ENCODE measurements at regions not wholly inside any gene's neighbourhood (a gene's known extent, or its start where the extent isn't known, plus 50 kb on each side); places are given as distances from the start of the nearest gene placed in this dataset.
"Not testable (repeated sequence)": the region's sequence is repeated elsewhere in the genome, so short reads cannot be mapped to it uniquely, and the experiment has no call there.

DNA sequence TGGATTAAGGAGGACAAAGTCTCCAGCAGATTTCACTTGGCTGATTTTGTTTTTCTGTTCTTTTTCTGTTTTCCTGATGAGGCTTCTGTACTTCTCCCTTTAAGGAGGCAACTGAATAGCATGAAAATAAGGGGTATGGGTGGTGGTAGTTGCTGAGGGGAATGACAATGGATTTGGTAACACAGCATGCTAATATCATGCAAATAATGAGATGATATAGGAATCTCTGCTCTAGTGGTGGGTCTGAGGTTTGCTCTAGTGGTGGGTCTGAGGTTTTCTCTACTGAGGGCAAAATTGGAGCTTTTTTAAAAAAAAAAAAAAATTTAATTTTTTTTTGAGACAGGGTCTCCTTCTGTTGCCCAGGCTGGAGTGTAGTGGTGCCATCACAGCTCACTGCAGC is 139.7 kb downstream of the C9orf152 start:
- no peak for DNase-seq

DNA sequence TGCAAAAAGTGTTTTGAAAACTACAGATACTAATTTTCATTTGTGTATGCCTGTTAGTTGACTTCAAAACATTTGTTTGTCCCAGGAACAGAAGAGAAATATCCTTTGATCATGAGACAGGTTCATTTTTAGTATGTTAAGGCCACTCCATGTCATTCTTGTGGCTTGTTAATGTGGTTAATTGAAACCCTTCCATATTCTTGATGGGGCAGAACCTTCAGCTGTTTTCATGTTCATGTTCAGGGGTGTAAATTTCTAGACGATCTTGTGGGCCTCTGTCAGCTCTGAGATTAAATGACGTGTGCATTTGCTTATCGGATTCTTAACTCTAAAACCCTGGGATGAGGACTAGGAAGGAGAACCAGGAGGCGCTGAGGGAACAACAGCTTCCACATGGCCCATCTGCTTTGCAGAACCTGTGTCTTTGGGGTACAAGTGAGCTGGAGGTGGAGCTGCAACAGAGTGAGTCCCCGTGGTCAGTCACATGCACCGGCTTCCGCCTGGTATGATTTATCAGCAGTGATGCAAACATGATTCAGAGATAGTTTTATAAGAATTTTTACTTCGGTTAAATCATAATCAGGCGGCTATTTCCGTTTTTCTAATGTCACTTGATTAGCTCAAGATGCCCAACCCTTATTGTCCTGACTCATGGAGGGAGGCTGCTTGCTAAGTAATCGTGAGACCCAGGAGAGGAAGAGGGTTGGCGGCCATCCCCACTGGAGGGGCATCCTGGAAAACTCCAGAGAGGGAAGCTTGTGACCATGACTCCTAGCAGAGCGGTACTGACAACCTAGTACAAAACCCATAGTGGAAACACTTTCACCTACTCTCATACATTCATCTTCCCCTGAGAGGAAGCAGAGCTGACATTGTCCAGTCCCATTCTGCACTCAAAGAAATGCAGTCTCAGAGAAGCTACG is 138.4 kb downstream of the C9orf152 start:
- DNase-seq = no peak

DNA sequence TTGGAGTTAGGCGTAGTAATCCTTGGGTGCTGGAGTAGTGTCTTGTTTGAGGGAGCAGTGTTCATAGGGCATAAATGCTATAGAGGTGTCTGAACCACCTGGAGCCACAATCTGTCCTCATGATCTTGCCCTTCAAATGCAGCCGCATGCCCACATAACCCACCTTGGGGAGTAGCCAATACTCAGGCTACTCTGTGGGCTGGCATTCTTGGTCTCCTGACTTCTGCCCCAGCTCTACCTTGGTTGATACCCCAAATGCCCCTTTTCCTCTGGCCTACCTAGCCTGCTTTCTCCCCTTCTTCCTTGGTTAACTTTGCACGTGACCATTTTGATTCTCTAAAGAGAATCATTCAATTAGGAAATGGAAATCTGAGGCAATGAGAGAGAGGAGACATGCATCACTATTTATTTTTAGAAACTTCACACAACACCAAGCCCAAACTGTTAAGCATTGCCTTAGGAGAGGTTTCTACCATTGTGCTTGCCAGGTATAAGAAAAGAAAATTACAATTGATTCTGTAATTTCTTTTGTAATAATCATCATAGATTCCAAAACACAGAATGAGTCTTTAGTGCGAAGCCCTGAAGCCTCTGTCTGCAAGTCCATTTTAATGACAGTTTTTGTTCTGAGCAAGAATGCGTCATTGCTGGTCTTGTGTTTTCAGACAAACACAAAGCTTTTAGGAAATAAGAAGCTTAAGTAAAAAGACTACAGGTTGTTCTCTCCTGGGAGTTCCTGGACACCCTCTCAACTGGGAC is 135.2 kb downstream of the C9orf152 start:
- no peak for DNase-seq

DNA sequence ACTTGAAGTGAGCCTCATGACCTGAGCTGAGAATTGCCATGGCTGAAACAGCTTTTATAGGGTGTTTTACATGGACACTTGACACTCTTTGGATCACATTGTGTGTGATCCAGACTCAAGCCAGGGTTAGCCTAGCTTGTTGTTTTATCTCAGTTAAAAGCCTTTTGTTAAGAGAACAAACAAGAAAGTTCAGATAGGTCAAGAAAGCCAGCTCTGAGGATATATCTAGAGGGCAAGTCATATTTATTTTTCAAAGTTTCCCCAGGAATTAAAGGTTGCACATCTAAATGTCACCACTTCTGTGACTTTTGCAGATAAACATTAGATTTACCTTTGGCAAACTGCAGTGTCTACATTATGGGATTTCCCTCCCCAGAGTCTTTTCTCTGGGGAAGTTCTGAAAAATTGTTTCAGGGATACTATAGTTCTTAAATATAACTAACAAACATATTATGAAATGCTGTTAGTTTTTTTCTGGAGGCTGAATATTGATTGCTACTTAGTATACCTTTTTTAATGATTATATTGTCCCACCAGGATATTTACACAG is 134.5 kb downstream of the C9orf152 start:
- DNase-seq = no peak

DNA sequence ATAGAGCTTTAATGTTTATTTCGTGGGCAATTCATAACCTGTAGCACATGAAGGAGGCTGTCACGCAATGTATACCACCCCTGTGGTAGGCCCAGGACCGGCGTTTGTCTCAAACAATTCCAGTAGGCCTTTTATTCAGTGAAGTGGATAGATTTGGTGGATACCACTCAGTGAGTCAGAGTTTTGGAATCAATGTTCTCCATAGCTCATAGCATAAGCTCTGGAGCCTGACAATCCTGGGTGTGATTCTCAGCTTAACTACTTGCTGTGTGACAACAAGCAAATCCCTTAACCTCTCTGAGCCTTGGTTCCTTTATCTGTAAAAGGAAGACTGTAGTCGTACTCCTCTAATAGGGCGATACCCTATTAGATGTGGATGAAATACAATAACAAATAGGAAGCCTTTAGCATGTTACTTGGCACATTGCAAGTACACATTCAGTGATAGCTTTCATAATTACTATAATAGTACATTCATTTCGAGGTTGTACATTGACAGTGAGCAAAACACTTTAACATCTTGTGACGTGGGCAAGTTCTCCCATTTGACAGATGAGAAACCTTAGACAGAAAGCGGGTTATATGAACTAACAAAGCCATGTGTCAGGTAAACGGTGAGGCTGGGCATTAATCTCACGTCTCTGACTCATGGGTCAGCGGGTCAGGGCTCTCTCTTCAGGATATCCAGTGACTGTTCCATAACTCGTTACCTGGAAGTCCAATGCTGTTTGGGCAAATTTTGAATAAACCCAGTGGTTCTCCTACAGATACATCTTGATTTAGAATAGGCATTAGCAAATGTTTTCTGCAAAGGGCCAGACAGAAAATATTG is 130.8 kb downstream of the C9orf152 start:
- DNase-seq = no peak

DNA sequence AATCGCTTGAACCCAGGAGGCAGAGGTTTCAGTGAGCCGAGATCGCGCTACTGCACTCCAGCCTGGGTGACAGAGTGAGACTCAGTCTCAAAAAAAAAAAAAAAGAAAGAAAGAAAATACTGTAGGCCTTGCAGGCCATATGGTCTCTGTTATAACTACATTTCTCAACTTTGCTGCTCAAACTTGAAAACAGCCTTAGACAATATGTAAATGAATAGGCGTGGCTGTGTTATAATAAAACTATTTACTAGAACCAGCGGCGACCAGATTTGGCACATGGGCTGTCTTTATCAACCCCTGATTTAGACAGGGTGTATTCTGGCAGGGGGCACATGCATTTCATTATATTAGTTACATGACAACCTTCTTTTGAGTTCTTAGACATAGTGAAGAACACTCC is 130.0 kb downstream of the C9orf152 start:
- no peak for DNase-seq

DNA sequence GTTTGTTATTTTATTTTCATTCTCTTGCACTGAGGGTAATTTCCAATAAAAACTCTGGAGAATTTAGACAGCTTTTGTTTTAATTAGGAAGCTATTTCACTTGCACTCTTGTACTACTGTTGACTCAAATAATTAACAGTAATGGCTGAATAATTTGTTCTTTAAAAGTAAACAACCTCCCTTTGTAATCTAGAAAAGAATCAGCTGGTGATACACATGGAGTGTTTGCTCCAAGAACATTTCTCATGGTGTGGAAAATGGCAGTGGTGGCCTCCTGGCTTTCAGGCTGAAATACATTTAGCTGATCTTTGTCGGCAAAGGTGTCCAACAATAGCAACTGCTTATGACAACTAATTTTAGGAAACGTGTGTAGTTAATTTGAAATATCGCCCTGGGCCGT is 129.4 kb downstream of the C9orf152 start:
- no peak for DNase-seq

DNA sequence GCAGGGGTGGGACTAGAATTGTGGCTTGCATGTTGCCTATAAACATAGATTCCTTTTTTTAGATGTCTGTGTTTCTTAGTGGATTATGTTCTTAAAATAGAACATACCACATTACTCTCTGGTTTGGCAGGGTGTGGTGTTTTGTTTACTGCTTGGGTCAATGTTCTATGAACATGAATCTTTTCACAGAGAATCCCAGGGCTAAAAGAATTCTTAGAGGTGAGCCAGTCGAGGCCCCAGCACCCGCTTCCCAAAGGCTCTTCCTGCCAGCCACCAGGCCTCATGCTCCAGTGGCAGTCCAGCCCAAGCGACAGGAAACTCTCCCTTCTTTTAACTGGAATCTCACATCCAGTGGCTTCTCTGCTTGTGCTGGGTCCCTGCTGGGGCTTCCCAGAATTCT is 126.6 kb downstream of the C9orf152 start:
- DNase-seq = no peak

DNA sequence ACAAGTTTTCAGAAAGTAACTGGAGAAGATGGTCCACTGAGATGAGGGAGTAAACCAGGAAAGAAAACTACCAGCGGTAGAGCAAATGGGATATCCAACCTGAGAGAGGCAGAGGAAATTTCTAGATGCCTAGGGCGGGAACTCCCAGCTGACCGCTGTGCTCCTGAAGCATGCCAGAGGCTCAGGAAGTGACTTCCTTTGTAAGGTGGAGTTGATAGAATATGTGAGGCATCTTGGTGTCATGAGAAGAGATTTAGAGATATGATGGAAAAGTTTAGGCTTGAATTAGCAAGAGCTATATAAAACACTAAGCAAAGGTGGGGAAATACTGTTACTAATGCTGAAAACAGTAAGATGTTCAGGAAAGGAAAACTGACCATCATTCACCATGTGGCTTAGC is 124.1 kb downstream of the C9orf152 start:
- DNase-seq = no peak

DNA sequence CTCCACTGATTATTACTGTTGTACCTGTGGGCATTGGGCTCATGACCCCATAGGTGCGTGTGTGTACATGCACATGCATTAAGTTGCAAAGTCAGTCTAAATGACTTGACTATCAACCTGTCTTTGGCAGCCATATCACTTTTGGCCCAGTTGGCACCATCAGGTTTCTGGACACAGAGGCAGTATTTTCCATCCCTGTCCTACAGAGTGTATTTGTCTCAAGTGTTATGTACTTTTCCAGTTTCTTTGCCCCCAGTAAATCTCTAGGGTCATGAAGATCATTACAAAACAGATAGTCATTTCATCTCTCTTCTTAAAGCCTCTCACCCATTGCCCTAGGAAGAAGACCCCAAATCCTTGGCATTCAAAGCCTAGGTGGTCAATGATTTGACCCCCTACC is 121.4 kb downstream of the C9orf152 start:
- DNase-seq = no peak

DNA sequence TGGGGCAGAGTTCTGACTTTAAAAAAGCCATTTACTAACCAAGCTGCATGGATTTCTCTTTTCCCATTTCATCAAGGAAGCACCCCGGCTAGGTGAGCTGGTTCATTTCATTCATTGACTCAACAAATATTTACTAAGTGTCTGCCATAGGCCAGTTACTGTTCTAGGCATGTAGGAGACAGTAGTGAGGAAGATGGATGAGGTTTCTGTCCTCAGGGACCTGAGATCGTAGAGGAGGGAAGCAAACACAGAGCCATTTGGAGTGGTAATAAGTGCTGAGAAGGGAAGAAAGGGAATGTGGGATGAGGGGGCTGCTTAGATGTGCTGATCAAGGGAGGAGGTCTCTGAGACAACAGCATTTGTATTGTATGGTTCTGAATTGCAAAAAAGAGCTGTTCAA is 120.4 kb downstream of the C9orf152 start:
- no peak for DNase-seq

DNA sequence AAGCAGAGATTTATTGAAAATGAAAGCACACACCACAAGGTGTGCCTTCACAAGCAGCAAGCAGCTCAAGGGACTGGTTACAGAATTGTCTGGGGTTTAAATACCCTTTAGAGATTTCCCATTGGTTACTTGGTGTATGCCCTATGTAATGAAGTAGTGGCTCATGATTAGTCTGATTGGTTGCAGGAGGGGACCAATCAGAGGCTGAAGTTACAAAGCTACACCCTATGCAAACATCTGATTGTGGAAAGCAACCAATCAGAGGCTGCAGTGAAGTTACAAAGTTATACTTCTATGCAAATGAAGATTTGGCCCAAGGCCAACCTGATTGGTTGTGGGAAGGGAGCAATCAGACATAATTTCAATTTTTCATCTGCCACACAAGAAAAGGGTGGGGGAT is 119.9 kb downstream of the C9orf152 start:
- DNase-seq = no peak

DNA sequence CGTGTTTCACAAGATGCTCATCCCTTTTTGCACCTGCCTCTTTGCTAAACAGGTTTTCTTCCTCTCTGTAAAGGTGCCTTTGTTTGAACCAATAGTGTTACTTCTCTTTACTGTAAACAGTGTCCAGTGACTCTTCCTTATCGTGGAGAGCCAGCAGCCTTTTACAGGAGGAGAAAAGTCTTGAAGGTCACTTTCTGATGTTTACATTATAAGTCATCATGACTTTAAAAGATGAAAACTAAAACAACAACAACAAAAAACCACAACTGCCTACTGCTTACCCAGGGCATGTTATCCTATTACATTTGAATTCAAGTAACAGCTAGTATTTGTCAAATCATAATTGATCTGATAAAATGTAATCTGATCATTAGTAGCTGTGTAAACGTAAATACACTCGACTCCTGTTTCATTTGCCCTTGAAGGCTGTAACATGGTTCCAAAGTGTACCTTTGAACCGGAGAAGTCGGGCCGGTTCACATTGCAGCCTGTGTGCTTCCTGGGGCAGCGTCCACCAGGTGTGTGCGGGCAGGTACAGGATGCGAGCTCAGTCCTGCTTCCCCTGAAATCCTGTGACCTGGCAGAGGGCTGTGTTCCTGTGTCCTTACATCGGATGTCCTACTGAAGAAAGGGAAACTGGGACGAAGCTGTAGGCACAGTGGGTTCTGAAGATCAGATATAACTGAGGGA is 118.1 kb downstream of the C9orf152 start:
- peak; percentile 40 for DNase-seq

DNA sequence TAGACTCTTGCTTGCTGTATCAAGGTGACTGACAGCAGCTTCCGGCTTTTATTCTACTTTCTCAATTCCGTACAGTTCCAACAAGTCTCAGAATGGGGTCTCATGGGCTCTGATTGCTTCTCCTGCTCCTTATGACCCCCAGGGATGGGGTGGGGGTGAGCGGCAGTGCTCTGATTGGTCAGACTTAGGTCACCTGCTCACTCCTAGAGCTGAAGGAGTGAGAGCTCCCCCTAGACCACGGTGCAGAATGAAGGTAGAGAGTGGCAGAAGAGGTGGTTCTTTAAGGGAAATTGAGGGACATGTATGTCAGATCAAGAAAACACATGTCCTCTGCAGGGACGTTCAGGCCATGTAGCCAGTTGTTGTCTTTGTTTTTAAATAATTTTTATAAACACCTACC is 115.2 kb downstream of the C9orf152 start:
- DNase-seq = no peak

DNA sequence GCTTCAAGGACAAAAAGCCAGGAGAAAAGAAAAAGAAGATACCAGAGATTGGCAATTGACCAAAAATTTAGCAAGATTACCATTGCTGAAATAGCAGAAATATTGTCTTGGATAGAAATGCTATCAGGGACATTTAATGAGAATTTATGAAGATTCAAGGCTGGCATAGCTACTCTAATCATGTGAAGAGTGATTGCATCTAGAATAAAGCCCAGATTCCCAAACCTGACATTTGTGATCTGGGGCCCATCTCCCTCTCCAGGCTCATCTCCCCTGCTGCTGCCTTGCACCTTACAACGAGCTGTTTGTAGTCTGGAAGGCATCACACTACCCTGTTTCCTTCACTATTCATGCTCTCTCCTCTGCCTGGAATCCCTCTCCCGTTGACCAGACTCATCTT is 114.5 kb downstream of the C9orf152 start:
- DNase-seq = no peak

DNA sequence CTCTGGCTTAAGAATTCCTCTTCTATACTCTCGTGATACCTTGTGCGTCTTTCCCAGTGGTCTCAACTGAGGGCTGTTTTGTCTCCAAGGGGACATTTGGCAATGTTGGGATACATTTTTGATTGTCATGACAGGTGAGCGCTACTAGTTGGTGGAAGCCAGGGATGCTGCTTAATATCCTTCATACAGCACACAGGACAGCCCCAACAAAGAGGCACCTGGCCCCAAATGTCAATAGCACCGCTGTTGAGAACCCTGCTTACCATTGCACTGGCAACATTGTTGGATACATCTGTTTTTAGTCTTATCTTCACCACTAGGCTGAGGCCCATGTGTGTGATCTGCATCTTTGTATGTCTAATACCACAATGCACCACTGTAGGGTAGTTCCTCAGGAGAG is 114.1 kb downstream of the C9orf152 start:
- DNase-seq = no peak

DNA sequence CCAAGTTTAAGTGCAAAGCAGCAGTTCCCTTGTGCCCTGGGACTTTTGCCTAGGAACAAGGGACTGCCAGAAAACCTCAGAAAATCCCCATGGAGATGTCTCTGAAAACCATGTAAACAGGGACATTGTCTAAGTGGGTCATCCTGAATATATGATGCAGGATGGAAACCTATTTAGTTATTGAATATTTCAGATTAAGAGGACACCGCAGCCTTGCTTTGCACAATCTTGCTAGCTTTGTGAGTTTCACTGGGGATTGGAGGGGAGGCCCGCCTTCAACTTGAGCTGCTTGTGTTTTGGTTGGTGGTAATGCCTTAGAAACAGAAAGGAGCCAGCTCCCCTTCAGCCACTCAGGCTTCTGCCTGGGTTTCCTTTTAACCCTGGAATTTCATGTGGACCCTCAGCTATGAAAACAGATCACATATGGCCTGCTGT is 112.8 kb downstream of the C9orf152 start:
- no peak for DNase-seq

DNA sequence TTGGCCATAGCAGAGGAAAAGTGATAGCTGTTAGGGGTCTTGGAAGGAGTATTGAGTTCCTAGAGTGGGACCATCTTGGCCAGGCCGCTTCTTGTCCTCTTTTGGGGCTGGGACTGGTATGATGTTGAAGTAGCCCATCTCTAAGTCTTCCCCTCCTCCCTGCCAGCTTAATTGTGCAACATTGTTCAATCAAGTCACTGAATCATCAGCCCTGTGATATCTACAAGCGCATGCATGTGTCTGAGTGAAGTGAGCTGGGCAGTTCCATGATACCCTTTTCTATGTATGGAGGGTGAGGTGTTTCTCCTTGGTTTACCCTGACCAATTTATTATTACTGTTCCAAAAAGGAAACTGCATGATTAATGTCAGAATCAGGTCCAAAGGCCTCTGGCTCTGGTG is 112.2 kb downstream of the C9orf152 start:
- no peak for DNase-seq

DNA sequence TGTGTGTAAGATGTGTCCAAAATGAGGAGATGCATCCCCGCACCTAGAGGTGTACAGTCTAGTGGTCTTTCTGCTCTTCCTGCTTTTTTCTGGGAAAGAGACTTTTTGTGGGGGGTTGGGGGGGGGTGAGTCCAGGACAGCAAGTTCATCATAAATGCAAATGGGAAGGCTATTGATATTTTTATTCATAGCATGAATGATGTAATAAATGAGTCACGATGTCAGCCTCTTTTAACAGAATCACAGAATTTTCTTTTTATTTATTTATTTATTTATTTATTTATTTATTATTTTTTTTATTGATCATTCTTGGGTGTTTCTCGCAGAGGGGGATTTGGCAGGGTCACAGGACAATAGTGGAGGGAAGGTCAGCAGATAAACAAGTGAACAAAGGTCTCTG is 111.3 kb downstream of the C9orf152 start:
- not testable (repeated sequence) for DNase-seq

DNA sequence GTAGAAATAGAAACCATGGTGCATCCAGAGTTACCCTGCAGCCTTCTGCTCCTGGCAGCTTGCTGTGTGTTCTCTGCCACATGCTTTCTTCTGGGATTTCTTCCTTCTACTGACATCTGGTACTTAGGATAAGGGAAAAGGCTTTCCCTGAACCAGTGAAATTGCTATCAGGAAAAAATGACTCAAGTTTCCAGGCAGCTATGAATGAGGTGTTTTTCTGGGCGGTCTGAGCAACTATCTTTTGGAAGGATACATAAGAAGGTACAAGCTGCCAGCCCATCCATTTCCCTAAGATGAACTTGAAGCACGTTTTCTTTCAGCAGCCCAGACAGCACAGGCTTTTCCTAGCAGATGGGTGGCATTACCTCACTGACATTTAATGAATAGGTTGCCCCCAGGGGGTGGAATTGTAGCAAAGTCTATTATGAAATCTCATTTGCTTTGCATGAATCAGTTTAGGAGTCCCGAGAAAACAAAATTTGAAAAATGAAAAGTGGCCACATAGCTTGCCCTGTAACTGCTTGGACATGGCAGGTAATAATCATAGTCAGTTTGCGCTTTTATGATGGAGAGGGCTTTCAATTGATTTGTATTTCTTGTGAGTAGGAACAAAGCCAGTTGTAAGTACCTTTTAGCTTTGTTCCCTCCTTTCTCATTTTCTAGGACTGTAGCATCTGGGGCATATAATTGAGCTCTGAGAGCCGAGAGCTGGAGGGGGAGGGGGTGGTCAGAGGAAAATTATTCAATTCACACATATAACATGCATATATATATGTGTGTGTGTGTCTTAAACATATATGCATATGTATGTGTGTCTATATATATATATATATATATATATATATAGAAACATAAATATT is 108.5 kb downstream of the C9orf152 start:
- DNase-seq = no peak

DNA sequence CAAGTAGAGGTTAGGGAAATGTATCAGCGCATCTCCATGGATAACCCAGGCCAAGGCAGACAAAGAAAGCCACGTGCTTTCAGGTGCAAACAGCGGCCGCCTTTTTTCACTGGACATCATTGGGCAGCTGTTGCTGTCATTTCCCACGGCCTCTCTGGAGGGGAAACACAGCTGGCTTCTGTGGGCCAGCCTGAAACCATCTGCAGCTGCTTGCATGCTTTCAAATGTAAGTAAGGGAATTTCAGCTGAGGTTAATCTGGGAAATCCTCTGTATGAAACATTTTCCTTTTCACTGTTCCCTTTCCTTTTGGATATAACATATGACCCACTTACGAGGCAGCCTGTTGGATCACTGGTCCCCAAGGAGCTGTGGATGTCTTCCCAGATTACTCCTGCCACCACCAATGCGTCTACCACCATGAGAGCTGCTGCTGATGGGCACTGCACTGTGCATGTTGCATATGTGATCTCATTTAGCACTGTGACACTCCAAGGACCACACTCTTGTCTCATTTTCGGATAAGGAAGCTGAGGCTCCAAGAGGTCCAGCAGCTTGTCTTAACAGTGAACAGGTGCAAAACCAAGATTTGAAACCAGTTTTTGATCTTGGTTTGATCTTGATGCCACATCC is 106.3 kb downstream of the C9orf152 start:
- DNase-seq = no peak

Measured in NCI-H526 treated with DMSO at 0.1 percent for 48 hours (cell line).